ENCODE measurements at regions not wholly inside any gene's neighbourhood (a gene's known extent, or its start where the extent isn't known, plus 50 kb on each side); places are given as distances from the start of the nearest gene placed in this dataset.

- no peak overlapping the region for H3K4me3 ChIP-seq (ENCODE audit: low read length)
- DNase-seq (ENCODE audit: low read depth): no peak
- TF ChIP-seq, protein P1, sequence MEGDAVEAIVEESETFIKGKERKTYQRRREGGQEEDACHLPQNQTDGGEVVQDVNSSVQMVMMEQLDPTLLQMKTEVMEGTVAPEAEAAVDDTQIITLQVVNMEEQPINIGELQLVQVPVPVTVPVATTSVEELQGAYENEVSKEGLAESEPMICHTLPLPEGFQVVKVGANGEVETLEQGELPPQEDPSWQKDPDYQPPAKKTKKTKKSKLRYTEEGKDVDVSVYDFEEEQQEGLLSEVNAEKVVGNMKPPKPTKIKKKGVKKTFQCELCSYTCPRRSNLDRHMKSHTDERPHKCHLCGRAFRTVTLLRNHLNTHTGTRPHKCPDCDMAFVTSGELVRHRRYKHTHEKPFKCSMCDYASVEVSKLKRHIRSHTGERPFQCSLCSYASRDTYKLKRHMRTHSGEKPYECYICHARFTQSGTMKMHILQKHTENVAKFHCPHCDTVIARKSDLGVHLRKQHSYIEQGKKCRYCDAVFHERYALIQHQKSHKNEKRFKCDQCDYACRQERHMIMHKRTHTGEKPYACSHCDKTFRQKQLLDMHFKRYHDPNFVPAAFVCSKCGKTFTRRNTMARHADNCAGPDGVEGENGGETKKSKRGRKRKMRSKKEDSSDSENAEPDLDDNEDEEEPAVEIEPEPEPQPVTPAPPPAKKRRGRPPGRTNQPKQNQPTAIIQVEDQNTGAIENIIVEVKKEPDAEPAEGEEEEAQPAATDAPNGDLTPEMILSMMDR (conservative IDR thresholded peaks at IDR 0.05; ENCODE audit: low read depth, low read length): no peak
These were observed 91.6 kb downstream of the THNSL2 start for GRCh38 chr2:88261725-88262124.

- no peak for DNase-seq (ENCODE audit: low read depth)
- TF ChIP-seq, protein P1 (conservative IDR thresholded peaks at IDR 0.05; ENCODE audit: low read depth, low read length): no peak
- H3K4me3 ChIP-seq (ENCODE audit: low read length): no peak overlapping the region
These were observed 88.1 kb downstream of the THNSL2 start for GRCh38 chr2:88258208-88258607.

DNA sequence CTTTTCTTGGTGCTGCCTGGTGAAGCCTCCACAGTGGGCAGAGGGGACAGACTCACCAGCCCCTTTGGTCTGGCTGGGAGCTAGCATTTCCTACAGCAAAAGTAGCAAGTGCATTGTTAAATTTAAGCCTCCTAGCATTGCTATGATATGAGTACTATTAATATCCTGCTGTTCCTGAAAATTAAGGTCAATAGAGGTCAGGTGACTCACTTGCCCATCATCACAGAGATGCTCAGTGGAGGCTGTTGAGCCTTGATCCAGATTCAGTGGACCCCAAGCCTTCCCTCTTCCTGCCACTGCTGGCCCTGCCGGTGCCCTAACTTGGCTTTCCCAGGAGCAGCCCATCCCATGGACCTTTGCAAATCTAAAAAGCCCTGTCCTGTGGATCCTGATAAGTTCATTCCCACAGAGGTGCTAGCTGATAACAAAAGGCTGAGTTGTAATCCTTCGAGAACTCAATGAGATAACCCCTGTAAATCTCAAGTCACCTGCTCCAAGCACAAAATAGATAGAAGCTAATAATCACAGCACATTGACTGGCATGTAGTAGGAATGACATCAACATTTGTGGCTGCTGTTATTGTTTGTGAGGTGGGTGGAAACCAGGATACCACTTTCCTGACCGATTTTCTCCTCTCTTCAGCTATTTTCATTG is 84.4 kb downstream of the THNSL2 start:
- no peak overlapping the region for H3K4me3 ChIP-seq (ENCODE audit: low read length)
- DNase-seq (ENCODE audit: low read depth): no peak
- TF ChIP-seq, protein P1 (conservative IDR thresholded peaks at IDR 0.05; ENCODE audit: low read depth, low read length): no peak

- TF ChIP-seq, protein P1 (conservative IDR thresholded peaks at IDR 0.05; ENCODE audit: low read depth, low read length): no peak
- no peak overlapping the region for H3K4me3 ChIP-seq (ENCODE audit: low read length)
- no peak for DNase-seq (ENCODE audit: low read depth)
These were observed 83.9 kb downstream of the THNSL2 start for GRCh38 chr2:88253997-88254396.

GRCh38 chr2:88253375-88253774 is 83.2 kb downstream of the THNSL2 start:
- H3K4me3 ChIP-seq (ENCODE audit: low read length): no peak overlapping the region
- TF ChIP-seq, protein P1 (conservative IDR thresholded peaks at IDR 0.05; ENCODE audit: low read depth, low read length): no peak
- no peak for DNase-seq (ENCODE audit: low read depth)

DNA sequence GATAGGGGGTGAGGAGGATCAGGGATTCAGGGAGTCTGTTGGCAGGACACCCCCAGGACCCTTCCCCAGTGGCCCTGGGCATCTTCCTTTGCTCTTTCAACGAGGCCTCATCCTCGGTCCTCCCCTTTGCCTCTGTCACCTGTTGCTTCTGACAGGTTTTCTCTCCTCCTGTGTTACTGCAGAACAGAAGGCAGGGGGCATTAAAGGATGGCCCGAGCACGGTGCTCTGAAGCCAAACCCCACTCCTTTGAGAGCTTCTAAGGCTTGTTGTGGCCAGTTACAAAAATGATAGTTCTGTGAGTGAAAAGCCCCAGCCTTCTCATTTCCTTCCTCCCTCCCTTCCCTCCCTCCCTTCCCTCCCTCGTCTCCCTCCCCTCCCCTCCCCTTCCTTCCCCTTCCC is 82.5 kb downstream of the THNSL2 start:
- DNase-seq (ENCODE audit: low read depth): no peak
- TF ChIP-seq, protein P1 (conservative IDR thresholded peaks at IDR 0.05; ENCODE audit: low read depth, low read length): no peak
- H3K4me3 ChIP-seq (ENCODE audit: low read length): no peak overlapping the region

DNA sequence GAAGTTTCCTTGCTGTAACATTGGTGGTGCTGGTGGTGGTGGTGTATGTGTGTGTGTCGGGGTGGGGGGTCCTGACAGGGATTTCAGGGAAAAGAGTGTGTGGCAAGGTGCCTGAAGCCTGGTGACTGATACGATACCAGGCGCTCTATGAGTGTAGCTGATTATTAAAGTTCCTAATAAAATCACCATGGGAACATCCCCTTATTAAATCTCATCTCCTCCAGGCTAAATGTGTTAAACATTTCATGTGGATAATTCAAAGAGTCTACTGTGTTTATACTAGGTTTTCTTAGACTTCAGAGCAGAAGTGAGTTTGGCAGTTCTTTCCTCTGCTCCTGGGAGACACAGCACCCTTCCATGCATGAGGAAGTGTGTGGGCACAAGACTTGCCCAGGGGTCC is 82.0 kb downstream of the THNSL2 start:
- TF ChIP-seq, protein P1 (conservative IDR thresholded peaks at IDR 0.05; ENCODE audit: low read depth, low read length): no peak
- no peak for DNase-seq (ENCODE audit: low read depth)
- H3K4me3 ChIP-seq (ENCODE audit: low read length): no peak overlapping the region
